Neural progenitor cell (in vitro differentiated cells): ENCODE measurements at regions not wholly inside any gene's neighbourhood (a gene's known extent, or its start where the extent isn't known, plus 50 kb on each side); places are given as distances from the start of the nearest gene placed in this dataset.

Experiments used
- DNase-seq: peaks from one replicate; pipeline ENCODE4 v3.0.0-alpha.2; 2016; ENCODE audit warnings: low spot score
- H2AFZ ChIP-seq: fragments of 200-600 bp; sonication (generic); replicated peaks from 2 replicates; pipeline ENCODE4 v1.6.1; 2016; ENCODE audit warnings: antibody characterized with exemption
- H3F3A ChIP-seq: fragments of 200-600 bp; sonication (generic); 2 replicates; pipeline ENCODE4 v1.6.1; 2016; ENCODE audit warnings: antibody characterized with exemption, low read depth
- H3K27ac ChIP-seq: fragments of 200-600 bp; sonication (generic); 2 replicates; pipeline ENCODE4 v1.5.1; 2016; ENCODE audit warnings: mild to moderate bottlenecking
- H3K27me3 ChIP-seq: fragments of 200-600 bp; sonication (generic); 2 replicates; pipeline ENCODE4 v1.6.1; 2016; ENCODE audit warnings: mild to moderate bottlenecking, moderate library complexity
- H3K36me3 ChIP-seq: fragments of 200-600 bp; sonication (generic); 2 replicates; pipeline ENCODE4 v1.5.1; 2016
- H3K4me1 ChIP-seq: fragments of 200-600 bp; sonication (generic); 2 replicates; pipeline ENCODE4 v1.6.1; 2016; ENCODE audit warnings: mixed run types
- H3K4me2 ChIP-seq: fragments of 200-600 bp; sonication (generic); 2 replicates; pipeline ENCODE4 v1.6.1; 2016
- H3K4me3 ChIP-seq: fragments of 200-600 bp; sonication (generic); 2 replicates; pipeline ENCODE4 v1.5.1; 2016
- H3K79me2 ChIP-seq: fragments of 200-600 bp; sonication (generic); 2 replicates; pipeline ENCODE4 v1.6.1; 2016; ENCODE audit warnings: low read depth
- H3K9ac ChIP-seq: fragments of 200-600 bp; sonication (generic); 2 replicates; pipeline ENCODE4 v1.6.1; 2016
- H3K9me3 ChIP-seq: fragments of 200-600 bp; sonication (generic); 2 replicates; pipeline ENCODE4 v1.5.1; 2016; ENCODE audit warnings: low read depth
- H4K20me1 ChIP-seq: fragments of 200-600 bp; sonication (generic); 2 replicates; pipeline ENCODE4 v1.6.1; 2016; ENCODE audit warnings: low read depth
- H3K27ac Mint-ChIP-seq: 3 replicates; pipeline ENCODE4 v1.8.0; 2021; ENCODE audit warnings: mixed read lengths
- H3K27me3 Mint-ChIP-seq: 2 replicates; pipeline ENCODE4 v1.8.0; 2022; ENCODE audit warnings: low read depth, mild to moderate bottlenecking, inconsistent platforms, moderate library complexity, mixed read lengths; ENCODE audit not compliant: insufficient read depth
- H3K36me3 Mint-ChIP-seq: 3 replicates; pipeline ENCODE4 v1.8.0; 2021; ENCODE audit warnings: mixed read lengths
- H3K4me1 Mint-ChIP-seq: 3 replicates; pipeline ENCODE4 v1.8.0; 2021; ENCODE audit warnings: mixed read lengths
- H3K4me3 Mint-ChIP-seq: 3 replicates; pipeline ENCODE4 v1.8.0; 2021; ENCODE audit warnings: mild to moderate bottlenecking, moderate library complexity, mixed read lengths
- H3K9me3 Mint-ChIP-seq: 3 replicates; pipeline ENCODE4 v1.8.0; 2020; ENCODE audit warnings: mixed read lengths
- EZH2 ChIP-seq: fragments of 200-600 bp; sonication (generic); IDR thresholded peaks from 2 replicates; pipeline ENCODE4 v1.6.1; 2017; ENCODE audit warnings: antibody characterized with exemption, mild to moderate bottlenecking, moderate library complexity
- EZH2phosphoT487 ChIP-seq: fragments of 200-600 bp; sonication (generic); IDR thresholded peaks from 2 replicates; pipeline ENCODE4 v1.6.1; 2017; ENCODE audit warnings: antibody characterized with exemption
- TF ChIP-seq, protein P1 (sequence below): fragments of 200-600 bp; sonication (generic); IDR thresholded peaks from 2 replicates; pipeline ENCODE4 v1.5.1; 2017; ENCODE audit warnings: antibody characterized with exemption, mild to moderate bottlenecking

GRCh38 chr2:219692521-219692920, 65.1 kb downstream of the SLC4A3 start:
- Histone ChIP-seq H3K4me1 (peaks cover 11% of the 10 kb centered on the region), H3K79me2 (no peaks in the 10 kb centered on the region), H3K27ac (no peak overlapping the region), H3K4me2 (no peak overlapping the region), H3F3A (peaks cover 7% of the 10 kb centered on the region), H2AFZ (no peak overlapping the region), H3K9me3 (no peaks in the 10 kb centered on the region), H3K36me3 (no peaks in the 10 kb centered on the region), H3K4me3 (no peak overlapping the region), H3K27me3 (peaks cover 16% of the 10 kb centered on the region), H4K20me1 (no peaks in the 10 kb centered on the region), H3K9ac (no peak overlapping the region)
- Mint-ChIP-seq H3K9me3 (peaks cover 17% of the 10 kb centered on the region), H3K27me3 (peaks cover 12% of the 10 kb centered on the region), H3K27ac (no peak overlapping the region), H3K4me1 (peaks cover 41% of the 10 kb centered on the region), H3K36me3 (peaks cover 4% of the 10 kb centered on the region), H3K4me3 (no peak overlapping the region)
- TF ChIP-seq EZH2phosphoT487 (no peak), EZH2 (no peak)
- TF ChIP-seq, protein P1, sequence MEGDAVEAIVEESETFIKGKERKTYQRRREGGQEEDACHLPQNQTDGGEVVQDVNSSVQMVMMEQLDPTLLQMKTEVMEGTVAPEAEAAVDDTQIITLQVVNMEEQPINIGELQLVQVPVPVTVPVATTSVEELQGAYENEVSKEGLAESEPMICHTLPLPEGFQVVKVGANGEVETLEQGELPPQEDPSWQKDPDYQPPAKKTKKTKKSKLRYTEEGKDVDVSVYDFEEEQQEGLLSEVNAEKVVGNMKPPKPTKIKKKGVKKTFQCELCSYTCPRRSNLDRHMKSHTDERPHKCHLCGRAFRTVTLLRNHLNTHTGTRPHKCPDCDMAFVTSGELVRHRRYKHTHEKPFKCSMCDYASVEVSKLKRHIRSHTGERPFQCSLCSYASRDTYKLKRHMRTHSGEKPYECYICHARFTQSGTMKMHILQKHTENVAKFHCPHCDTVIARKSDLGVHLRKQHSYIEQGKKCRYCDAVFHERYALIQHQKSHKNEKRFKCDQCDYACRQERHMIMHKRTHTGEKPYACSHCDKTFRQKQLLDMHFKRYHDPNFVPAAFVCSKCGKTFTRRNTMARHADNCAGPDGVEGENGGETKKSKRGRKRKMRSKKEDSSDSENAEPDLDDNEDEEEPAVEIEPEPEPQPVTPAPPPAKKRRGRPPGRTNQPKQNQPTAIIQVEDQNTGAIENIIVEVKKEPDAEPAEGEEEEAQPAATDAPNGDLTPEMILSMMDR, result no peak
- DNase-seq, result no peak

DNA sequence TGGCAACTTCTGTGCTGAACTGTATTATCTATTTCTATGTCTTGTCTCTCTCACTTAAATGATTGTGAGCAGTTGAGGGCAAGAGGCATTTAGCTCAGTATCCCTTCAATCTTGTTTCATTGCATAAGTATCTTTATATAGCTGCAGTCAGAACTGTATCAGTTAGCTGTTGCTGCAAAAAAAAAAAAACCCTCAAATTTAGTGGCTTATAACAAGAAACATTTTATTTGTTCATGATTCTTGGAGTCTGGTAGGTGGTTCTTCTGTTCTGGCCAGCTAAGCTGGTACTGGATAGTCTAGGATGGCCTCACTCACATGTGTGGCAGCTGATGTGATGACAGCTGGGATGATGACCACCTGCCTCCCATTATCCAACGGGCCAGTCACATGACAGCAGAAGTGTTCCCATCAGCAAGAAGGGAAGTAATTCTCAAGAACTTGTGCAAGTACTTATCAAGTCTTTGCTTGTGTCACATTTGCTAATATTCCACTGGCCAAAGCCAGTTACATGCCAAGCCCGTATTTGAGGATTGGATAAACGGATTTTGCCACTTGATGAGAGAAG, 67.8 kb downstream of the SLC4A3 start:
- H3K79me2 ChIP-seq, result no peaks in the 10 kb centered on the region
- DNase-seq, result no peak
- no peak overlapping the region for H2AFZ ChIP-seq
- H3F3A ChIP-seq, result peaks cover 22% of the 10 kb centered on the region
- H3K9ac ChIP-seq, result no peak overlapping the region
- peaks cover 4% of the 10 kb centered on the region for H3K36me3 Mint-ChIP-seq
- H3K4me1 Mint-ChIP-seq, result peaks cover 50% of the 10 kb centered on the region
- no peak overlapping the region for H3K4me3 Mint-ChIP-seq
- H3K27ac ChIP-seq, result no peak overlapping the region
- TF ChIP-seq EZH2 (no peak), EZH2phosphoT487 (no peak)
- TF ChIP-seq, protein P1, result no peak
- H3K9me3 ChIP-seq, result no peaks in the 10 kb centered on the region
- H3K4me3 ChIP-seq, result no peak overlapping the region
- no peaks in the 10 kb centered on the region for H4K20me1 ChIP-seq
- peaks cover 20% of the 10 kb centered on the region for H3K9me3 Mint-ChIP-seq
- H3K36me3 ChIP-seq, result no peaks in the 10 kb centered on the region
- H3K4me2 ChIP-seq, result no peak overlapping the region
- H3K27me3 Mint-ChIP-seq, result peaks cover 19% of the 10 kb centered on the region
- peaks cover 24% of the 10 kb centered on the region for H3K4me1 ChIP-seq
- no peak overlapping the region for H3K27ac Mint-ChIP-seq
- peaks cover 37% of the 10 kb centered on the region for H3K27me3 ChIP-seq

- no peak for TF ChIP-seq EZH2
- TF ChIP-seq, protein P1, result no peak
- TF ChIP-seq EZH2phosphoT487, result no peak
- Mint-ChIP-seq H3K4me1 (peaks cover 52% of the 10 kb centered on the region), H3K4me3 (peak overlapping the region; percentile 8), H3K27me3 (peaks cover 17% of the 10 kb centered on the region), H3K36me3 (peaks cover 4% of the 10 kb centered on the region), H3K9me3 (peaks cover 23% of the 10 kb centered on the region), H3K27ac (peak overlapping the region; percentile 90)
- Histone ChIP-seq H2AFZ (no peak overlapping the region), H3K4me1 (peaks cover 34% of the 10 kb centered on the region), H3F3A (peaks cover 22% of the 10 kb centered on the region), H3K4me2 (peak overlapping the region; percentile 67), H3K79me2 (no peaks in the 10 kb centered on the region), H3K27ac (no peak overlapping the region), H3K4me3 (peak overlapping the region; percentile 16), H3K27me3 (peaks cover 39% of the 10 kb centered on the region), H3K9me3 (no peaks in the 10 kb centered on the region), H3K36me3 (no peaks in the 10 kb centered on the region), H4K20me1 (no peaks in the 10 kb centered on the region), H3K9ac (no peak overlapping the region)
- no peak for DNase-seq
These were observed 70.6 kb downstream of the SLC4A3 start for GRCh38 chr2:219697811-219698747.
